Colon (tissue), 2 donors: ENCODE measurements at regions not wholly inside any gene's neighbourhood (a gene's known extent, or its start where the extent isn't known, plus 50 kb on each side); places are given as distances from the start of the nearest gene placed in this dataset.

Experiments used
- FAIRE-seq: peaks from 2 replicates; lab custom pipeline; 2012; peaks lifted over from hg19 to GRCh38; lab: Jason Lieb, UNC
- donor health status: control.
- donor health status: control.

DNA sequence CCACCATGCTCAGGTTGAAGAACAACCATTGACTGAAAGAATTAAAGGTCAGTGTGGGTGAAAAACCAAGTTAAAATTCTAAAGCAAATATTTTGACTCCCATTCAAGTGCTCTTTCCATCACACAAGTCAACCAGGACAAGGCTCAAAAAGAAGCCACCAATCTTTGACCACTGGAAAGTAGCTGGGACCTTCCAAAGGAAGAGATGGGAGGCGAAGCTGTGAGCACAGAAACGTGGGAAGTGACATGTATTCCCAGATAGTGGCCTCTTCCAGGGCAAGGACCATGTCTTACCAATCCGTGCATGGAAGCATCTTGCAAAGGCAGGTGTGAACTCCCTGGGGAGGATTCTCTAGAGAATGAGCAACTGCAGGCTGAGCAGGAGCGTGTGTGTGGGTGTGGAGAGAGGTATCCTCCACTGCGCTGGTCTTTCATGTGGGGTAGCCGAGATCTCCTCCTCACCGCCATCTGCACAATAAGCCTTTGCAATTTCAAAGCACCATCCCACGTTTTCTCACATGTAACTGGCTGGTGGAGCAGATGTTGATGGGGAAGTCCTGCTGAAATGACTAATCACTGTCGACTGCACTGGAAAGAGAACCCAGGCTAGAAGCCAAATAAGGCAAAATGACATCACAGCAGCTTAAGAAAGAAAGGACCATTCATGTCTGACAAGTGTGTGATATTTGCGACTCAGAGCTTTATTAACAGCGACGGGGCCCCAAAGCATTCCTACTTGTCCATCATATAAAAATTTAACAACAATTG is 189.4 kb upstream of the RREB1 start:
- no peak for FAIRE-seq

DNA sequence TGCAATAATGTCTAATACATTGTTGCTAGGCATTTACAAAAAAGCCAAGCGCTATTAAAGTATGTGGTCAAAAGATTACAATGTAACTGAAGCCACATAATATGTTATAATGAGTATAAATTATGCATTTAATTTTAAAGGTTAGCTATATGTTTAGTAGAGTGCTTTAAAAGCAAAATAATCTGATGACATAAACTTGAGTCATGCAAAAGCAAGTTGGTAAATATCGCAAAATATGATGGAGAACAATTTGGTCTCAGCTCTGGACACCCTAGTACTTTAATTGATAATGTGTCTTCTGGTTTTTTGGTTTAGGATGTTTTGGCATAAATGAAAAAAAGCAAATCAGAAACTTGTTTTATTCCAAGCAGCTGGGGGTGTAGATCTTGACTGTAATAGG is 188.6 kb upstream of the RREB1 start:
- no peak for FAIRE-seq

DNA sequence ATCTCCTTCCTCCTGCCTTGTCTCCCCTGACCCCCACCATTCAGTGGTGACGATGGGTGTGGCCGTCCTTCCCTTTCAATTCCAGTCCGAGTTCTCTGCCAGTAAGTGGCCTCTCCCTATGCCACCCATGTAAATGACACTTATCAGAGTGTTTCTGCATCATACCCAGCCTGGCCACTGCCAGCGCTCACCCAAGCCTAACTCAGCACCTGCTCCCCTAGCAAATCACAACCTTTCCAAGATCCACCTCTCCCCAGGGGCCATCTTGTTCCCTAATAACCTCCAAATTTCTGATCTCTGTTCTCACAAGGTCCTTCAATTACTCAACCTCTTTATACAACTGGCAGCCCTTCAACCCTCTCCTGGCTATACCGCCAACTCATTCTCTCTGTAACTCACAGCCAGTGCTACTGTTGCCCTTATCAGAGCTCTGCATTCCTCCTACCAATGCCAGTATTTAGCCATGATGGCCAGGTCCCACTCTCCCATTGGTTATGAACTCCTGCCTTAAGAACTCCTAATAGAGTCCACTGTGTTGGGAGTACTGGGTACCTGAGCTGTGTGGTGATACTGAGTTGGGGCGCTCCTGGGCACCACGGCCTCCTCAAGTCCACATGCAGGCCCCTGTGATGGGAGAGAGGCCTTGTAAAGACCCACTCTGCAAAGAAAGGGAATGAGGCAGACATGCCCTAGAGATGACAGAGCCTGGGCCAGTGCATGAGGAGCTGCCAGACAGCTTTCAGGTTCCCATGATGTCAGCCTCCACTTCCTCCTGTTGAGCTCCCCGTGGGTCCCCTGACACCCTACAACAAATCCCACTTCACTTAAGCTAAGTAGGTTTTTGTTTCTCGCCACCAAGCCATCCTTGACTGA is 187.4 kb upstream of the RREB1 start:
- no peak for FAIRE-seq

DNA sequence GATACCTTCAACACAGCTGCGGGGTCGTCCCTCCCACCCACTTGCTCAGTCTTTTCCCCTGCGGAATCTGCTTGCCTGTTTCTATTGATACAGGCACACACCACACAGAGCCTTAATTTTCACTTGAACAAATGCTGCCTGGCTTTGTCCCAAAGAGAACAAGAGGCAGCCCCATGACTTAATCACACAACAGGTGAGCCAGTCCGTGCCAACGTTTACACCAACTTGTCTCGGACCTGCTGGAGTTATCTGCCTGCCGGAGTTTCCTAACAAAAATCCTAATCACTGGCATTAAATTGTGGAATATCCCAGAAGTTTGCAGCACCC is 186.8 kb upstream of the RREB1 start:
- FAIRE-seq: no peak

GRCh38 chr6:6922166-6922565 is 185.6 kb upstream of the RREB1 start:
- FAIRE-seq: no peak

DNA sequence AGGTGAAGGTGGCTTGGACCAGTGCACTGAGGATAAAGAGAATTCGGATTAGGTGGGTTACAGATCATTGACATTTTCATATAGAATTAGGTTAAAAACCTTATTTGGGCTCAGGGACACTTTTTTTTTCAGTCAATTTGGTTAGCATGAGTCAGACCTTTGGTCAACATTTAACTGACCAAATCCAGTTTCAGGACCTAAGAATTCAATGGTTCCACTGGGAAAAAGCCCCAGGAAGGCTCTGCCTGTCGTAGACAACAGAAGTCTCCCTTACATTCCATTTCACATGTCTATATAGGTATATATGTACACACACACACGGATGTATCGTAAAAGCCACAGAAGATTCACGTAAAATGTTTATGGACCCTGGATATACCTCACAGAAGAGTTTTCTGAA is 184.2 kb upstream of the RREB1 start:
- no peak for FAIRE-seq

DNA sequence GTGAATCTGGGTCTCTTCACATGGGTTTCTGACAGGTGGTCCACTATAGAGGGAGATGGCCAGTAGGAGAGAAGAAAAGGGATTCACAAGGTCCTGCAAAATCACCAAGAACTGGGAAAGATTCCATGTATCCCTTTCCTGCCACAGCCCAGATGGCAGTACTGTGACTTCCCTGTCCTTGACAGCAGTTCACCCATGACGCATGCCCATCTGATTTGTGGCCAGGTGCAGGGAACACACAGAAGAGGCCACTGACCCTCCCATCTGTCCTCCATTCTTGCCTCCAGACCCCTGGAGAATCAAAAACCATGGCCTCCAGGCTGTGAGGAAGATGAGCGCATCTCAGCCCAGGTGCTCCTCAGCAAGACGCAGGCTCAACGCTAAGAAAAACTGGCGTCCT is 183.1 kb upstream of the RREB1 start:
- no peak for FAIRE-seq

- FAIRE-seq: no peak
These were observed 182.2 kb upstream of the RREB1 start for GRCh38 chr6:6925391-6926164.

DNA sequence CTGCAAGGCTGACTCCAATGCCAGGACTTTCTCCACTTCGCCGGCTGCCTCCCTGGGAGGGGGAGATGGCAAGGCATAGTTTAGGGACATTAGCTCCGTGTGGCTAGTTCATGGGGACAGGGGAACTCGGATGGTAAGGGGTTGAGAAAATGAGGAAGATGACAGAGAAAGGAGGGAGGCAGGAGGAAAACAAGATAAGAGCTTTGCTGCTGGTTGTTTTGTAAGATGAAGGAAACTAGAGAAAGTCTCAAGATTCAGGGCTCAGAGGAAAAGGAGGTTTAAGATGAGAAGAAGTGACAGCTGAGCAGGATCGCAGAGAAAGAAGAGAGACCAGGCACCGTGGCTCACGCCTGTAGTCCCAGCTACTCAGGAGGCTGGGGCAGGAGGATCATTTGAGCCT is 180.9 kb upstream of the RREB1 start:
- no peak for FAIRE-seq

DNA sequence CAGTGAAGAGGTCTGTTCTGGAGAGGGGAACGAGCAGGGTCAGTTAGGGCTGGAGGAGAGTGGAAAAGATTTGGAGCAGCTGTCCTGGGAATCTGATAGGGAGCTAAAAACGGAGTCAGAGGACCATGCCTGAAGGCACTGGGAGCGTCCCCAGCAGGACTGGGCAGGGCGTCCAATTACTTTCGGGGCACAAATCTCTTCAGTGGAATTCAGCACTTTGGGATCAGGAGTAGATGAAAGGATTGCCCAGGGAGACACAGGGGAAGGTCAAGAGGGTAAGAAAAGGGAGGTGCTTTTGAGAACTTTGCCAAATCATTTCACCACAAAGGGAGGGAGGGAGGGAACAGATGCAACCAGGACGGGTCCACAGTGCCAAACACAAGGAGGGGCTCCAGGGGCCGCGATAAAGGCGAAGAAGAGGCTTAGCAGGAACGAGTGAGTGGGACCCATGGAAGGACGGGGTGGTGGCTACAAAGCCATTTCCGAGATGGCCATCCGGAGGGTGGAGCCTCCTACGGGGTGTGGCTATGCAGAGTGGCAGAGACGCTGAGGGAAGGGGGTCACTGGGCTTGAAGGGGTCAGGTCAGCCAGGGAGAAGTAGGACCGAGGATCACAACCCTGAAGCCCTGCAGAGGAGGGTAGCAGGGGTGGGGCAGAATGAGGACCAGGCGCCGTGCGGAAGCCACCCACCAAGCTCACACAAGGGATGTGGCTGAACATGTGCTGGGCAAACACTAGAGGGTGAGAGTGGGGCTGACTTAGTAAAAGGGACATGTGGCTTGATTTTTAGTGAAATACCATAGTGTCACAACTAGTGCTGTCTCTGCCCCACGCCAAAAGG is 180.0 kb upstream of the RREB1 start:
- no peak for FAIRE-seq

GRCh38 chr6:6930223-6930880 is 177.4 kb upstream of the RREB1 start:
- no peak for FAIRE-seq

DNA sequence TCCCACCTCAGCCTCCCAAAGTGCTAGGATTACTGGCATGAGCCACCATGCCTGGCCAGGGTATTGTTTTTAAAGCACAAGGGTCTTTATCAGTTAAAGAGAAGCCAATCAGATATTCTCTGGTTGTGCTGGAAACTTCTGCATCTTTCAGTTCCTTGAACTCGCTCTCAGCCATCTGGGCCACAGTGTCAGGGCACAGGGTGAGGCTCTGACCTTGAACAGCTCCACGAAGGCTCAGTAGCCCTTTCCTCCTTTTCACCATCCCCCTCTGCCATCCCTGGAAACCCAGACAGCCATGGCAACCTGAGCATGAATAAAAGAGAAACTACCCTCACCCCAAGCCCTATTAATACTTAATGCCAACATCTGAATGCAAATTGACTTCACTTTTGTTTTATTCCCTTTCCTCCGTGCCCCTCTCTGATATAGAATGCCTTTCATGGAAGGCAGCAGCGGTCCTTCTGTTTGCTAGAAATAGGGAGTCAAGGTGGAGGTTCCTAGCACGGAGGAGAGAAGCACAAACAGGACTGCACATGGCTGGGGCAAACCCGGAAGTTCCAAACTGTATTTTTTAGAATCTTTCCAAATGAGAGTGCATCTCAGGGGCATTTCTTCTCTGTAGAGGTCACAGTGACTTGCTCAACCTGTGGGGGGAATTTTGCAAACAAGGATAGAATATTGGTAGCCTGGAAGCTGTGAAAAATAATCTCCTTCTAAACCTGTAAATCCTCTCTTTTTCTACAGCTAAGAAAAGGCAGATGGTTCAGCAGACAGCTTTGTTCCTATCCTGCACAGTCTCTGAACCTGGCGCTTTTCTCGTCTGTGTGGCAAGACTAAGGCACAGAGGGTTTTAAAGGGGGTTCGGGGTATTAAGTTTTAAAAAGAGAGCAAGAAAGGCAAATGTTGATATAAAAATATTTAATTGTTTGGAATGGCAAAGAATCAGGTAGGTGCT is 176.4 kb upstream of the RREB1 start:
- no peak for FAIRE-seq

GRCh38 chr6:6932341-6932740 is 175.4 kb upstream of the RREB1 start:
- FAIRE-seq: no peak

- FAIRE-seq: no peak
These were observed 174.8 kb upstream of the RREB1 start for GRCh38 chr6:6932968-6933367.

DNA sequence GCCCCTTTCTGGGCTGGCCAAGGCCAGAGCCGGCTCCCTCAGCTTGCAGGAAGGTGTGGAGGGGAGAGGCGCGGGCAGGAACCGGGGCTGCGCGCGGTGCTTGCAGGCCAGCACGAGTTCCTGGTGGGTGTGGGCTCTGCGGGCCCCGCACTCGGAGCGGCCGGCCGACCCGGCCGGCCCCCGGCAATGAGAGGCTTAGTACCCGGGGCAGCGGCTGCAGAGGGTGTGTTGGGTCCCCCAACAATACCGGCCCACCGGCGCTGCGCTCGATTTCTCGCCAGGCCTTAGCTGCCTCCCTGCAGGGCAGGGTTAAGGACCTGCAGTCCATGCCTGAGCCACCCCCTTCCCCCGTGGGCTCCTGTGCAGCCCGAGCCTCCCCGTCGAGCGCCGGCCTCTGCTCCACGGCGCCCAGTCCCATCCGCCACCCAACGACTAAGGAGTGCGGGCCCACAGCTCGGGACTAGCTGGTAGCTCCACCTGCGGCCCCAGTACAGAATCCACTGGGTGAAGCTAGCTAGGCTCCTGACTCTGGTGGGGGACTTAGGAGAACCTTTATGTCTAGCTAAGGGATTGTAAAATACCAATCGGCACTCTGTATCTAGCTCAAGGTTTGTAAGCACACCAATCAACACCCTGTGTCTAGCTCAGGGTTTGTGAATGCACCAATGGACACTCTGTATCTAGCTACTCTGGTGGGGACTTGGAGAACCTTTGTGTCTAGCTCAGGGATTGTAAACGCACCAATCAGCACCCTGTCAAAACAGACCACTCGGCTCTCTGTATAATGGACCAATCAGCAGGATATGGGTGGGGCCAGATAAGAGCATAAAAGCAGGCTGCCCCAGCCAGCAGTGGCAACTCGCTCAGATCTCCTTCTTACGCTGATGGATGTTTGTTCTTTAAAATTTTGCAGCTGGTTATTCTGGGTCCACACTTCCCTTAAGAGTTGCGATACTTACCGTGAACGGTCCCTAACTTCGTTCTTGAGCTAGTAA is 167.4 kb upstream of the RREB1 start:
- no peak for FAIRE-seq

- no peak for FAIRE-seq
These were observed 166.6 kb upstream of the RREB1 start for GRCh38 chr6:6941201-6941600.

DNA sequence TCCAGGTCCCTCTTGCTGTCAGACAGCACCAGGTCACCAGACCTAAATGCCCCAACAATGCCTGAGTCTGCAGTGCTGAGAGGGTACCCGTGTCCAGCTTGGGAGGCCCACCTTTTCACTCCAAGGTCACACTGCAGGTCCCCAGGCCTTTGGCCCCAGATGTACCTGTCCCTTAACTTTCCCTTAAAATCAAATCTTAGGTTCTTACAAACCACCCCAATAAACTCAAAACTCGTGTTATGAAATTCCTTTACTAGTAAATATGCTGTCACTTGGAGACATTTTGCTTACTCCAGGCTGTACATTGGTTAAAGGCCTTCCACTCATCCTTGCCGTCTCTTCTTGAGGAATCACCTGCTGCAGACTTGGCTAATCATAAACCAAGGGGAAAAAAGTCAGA is 165.7 kb upstream of the RREB1 start:
- no peak for FAIRE-seq

DNA sequence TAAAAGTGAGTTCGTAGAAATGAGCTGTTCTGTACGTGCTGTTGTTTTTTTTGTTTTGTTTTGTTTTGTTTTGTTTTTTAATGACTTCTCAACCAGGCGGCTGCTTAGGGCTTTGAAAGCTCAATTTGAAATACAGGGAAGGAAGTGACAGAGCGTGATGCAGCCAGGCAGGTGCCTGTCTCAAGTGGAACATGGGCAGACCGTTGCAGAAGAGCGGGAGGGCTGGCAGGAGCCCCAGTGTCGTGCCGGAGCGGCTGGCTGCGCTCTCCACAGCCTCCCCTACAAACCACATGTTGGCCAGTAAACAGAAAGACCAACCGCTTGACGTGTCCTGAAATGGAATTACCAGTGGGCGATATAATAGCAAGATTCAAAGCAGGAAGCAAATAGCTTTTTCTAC is 164.9 kb upstream of the RREB1 start:
- no peak for FAIRE-seq

GRCh38 chr6:6943421-6943820 is 164.3 kb upstream of the RREB1 start:
- FAIRE-seq: no peak
